Renal pelvis (tissue), 1 donor: ENCODE measurements at regions not wholly inside any gene's neighbourhood (a gene's known extent, or its start where the extent isn't known, plus 50 kb on each side); places are given as distances from the start of the nearest gene placed in this dataset.

Source experiments
- DNase-seq: peaks from one replicate; pipeline ENCODE4 v3.0.0-alpha.2; 2013

DNA sequence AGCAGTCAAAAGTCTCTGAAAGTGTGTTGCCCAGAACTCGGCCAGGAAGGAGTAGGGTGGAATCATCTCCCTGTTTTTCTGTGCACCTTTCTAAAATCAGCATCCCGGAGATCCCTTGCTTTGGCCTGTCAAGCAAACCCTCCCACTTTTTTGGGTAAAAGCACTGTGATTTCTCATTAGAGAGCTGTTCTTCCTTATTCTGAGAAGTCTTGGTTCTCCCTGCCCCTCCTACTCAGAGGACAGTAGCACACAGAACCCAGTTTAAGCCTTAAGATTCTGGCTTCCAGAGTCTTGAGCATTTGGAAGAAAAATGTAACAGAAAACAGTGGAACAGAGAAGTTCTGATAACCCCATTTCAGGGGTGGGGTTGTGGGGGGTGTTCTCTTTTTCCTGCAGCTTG lies 52.6 kb upstream of the KATNAL1 start:
- DNase-seq = no peak

DNA sequence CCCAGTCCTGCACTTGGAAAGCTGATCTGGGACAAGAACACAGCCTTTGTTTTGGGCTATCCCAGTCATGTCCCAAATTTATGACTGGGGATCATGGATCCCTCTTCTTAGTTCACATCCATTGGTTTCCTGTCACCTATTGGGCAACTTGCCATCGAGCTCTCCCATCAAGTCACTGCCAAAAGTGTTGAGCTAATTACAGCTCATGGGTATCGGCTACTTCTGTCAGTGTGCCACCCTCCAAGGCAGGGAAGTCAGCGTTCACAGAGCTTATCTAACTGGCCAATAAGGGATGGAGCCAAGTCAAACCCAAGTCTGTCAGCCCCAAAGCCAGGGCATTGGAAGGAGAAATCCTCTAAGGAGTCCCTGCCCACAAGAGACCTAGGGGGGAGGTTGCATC lies 53.2 kb upstream of the KATNAL1 start:
- no peak for DNase-seq

DNA sequence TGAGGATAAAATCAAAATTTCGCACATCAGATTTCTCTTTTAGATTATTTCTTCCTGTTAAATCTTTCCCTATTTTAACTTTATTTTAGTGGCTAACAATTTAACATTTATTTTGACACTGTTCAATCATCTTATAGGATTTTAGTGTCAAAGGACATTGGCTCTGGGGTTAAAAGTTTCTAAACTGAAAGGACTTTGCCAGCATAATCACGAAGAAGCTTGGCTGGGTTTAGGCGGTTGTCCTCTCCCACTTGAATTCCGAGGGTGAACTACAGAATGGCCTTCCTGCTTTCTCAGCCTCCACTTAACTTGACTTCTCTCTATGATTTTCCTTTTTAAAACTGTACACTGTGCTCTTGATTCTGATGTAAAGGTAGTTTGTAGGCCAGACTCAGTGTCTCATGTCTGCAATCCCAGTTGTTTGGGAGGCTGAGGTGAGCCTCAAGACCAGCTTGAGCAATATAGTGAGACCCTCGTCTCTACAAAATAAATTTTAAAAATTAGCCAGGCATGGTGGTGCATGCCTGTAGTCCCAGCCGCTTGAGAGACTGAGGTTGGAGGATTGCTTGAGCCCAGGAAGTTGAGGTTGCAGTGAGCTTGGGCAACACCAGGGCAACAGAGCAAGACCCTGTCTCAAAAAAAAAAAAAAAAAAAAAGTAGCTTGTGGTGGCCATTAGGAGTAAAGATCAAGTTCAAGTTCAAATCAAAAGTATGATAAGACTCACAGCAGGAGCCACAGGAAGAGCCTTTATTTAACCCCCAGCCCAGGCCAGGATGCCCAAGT lies 54.8 kb upstream of the KATNAL1 start:
- no peak for DNase-seq

DNA sequence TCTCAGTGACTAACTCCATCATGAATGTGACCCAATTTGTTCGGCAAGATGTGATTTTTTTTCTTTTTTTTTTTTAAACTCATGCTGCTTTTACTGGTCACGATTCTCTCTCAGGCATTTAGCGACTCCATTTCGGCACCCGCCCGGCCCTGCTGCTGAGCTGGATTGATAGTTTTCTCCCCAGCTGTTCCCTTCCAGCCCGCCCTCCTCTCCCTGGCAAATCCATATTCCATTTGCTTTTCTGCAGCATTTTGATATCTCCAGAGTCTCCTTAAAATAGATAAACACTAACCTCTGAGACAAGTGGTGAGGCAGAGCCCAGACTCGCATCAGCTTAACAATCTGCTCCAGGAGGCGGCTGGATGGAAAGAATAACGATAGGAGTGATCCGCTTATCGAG lies 55.5 kb upstream of the KATNAL1 start:
- DNase-seq = no peak

DNA sequence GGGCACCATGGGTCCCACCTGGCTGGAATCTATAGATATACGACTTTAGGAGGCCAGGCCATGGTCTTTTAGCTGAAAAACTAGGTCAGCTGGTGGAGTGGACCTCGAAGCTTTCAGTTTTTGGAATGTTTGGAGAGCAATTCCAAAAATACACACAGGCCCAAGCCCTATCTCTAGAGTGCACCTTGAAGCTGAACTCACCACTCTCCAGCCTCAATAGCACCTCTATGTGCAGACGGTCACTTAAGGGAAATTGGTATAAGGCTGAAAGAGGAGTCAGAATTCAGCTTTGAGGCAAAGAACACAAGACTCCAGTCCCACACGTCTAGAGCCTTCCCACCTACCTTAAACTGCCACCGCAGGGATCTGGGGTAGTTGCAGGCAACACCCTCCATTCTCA lies 56.4 kb upstream of the KATNAL1 start:
- no peak for DNase-seq

DNA sequence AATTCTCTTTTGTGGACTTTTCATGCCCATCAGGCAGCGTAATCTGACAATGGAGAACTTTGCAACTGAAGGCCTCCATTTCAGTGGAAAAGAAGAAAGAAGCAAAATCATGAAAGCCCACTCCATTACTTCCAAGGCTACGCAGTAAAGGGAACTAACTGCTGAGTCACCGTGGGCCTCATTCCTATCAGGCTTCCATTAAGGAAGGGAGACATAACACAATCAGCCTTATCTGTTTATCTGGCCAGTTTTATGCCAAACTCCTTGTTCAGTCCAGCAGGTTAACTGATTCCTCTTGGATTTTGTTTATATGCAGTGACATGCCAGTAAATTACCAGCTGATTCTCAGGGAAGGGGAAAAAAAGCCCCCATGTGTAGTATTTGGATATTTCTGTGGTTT lies 56.8 kb upstream of the KATNAL1 start:
- no peak for DNase-seq

DNA sequence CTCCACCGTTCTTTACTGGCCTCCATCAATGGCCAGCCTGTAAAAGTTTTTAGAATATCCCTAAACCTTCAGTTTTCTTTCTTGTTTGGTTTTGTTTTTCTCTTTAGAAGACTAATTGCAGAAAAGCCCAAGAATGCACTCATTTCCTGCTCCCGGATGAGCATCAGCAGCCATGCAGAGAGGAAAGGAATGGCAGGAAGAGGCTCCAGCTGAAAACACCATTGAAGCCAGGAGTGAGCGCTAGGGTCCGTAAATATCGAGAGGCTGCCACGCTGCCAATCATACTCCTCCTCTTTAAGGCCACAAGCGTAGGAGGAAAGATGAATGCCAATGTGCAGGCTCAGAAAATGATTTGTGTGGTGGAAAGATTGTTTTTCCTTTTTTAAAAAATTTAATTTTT lies 57.4 kb upstream of the UBE2L5 start:
- peak; percentile 63 for DNase-seq

DNA sequence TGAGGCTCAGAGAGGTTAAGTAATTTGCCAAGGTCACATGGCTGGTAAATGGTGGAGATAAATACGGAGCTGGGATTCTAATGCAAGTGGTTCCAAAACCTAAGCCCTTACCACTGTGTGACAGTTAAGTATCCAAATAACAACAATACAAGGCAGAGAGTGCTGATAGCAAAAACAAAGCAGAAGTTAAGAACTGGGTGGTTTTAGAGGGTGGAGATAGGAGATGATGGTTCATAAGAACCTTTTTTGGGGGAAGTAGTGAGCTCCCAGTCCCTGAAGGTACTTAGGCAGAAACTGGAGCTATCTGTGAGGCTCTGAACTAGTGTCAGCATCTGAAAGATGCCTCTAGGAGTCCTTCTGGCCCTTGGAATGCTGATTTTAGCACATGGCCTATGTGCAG lies 56.2 kb upstream of the UBE2L5 start:
- DNase-seq = no peak

DNA sequence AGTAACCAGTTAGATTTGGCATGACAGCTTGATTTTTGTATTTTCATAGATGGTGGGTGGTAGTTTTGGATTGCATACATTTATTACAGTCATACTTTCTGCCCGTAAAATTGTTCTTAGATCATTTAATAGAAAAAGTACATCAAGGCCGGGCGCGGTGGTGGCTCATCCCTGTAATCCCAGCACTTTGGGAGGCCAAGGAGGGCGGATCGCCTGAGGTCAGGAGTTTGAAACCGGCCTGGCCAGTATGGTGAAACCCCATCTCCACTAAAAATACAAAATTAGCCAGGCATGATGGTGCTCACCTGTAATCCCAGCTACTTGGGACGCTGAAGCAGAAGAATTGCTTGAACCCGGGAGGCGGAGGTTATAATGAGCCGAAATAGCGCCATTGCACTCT lies 55.0 kb upstream of the UBE2L5 start:
- no peak for DNase-seq

DNA sequence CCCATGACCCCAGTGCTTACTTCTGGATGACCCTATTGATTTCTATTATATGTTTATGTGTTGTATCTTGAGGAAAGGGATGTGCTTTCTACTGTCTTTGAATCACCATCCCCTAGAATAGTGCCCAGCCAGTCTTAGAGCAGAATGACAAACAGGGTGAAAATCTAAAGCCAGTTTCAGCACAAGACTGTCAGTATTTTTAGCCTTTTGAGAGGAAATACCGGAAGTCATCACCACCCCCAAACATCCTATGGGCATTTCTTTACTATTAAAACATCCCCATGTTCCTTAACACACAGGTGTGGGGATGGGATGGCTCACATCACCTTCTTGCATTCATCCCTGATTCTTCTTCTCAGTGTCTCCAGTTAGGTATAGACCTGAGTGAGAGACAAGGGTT lies 52.1 kb upstream of the UBE2L5 start:
- no peak for DNase-seq

DNA sequence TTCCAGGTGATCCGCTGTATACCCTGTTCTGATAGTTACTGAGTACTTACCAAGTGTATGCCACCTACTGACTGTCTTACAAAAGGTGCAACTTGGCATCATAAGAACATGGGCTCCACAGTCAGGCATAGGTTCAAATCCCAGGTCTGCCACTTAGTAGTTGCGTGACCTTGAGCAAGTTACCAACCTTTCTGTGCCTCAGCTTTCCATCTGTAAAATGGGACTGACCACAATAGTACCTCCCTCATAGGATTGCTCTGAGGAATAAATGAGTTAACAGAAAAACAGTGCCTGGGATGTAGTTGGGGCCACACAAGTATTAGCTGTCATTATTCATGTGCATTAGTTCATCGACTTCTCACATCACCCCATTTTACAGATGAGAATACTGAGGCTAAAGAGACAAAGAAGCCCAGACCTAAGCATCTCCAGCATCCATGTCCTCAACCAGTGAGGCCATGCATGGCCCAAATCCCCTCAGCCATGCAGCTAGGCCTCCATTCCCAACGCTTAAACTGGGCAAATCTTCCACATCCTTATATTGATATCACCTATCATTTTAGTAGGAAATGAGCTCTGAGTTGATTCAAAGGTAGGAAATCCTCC lies 51.3 kb upstream of the UBE2L5 start:
- DNase-seq = no peak

DNA sequence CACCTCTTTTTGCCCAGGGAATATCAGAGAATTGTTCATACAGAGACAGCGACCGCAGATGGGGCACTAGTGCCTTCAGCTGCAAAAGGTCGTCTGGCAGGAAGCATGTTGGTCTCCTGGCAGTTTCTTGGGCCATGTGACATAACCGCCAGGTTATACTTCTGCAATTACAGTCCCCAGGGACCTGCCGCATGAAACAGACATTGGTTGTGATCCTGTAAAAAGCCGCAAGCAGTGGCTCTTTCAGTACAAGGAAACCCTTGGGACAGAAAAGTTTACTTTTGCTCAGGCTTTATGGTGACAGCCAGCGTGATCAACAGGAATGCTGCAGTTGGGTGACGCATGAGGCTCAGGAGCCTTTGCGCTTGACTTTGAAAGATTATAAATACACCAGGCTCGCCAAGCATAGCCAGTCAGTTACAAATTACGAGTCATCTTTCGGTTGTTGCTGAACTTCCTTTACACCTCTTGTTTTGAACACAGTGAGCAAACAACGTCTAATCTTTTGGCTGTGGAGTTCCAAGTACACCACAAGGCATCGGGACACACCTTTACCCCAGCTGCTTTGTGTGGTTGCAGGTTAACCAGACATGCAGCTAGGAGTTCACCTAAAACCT lies 50.5 kb upstream of the UBE2L5 start:
- DNase-seq = no peak
